ENCODE measurements at regions not wholly inside any gene's neighbourhood (a gene's known extent, or its start where the extent isn't known, plus 50 kb on each side); places are given as distances from the start of the nearest gene placed in this dataset.

GRCh38 chr4:163600727-163601126 lies 106.2 kb downstream of the TMA16 start:
- CTCF ChIA-PET (ENCODE audit: partially characterized antibody): no interaction called here
- Histone ChIP-seq H3K4ac (replicated peaks; ENCODE audit: insufficient read length, low read depth, low read length) (no peak overlapping the region), H3K56ac (replicated peaks; ENCODE audit: insufficient read length, low read depth, low read length) (no peak overlapping the region), H3K4me3 (ENCODE audit: extremely low read depth in 1 of 4, insufficient read depth in 2 of 4, low read depth in 3 of 4, low read length in 4 of 4) (no peak overlapping the region), H2BK15ac (ENCODE audit: low read length) (no peak overlapping the region), H3K36me3 (ENCODE audit: control insufficient read depth in 2 of 4, insufficient read depth in 4 of 4, low read length in 3 of 4) (no peaks in the 10 kb centered on the region), H3K9me3 (ENCODE audit: insufficient read depth in 2 of 2, low read depth in 1 of 2, low read length in 1 of 2) (no peaks in the 10 kb centered on the region), H4K20me1 (replicated peaks in 1 of 2; ENCODE audit: control insufficient read depth in 1 of 2, insufficient read depth in 2 of 2, low read length in 2 of 2) (no peaks in the 10 kb centered on the region), H3K79me2 (ENCODE audit: control insufficient read depth in 1 of 2, insufficient read depth in 2 of 2, low read length in 2 of 2) (no peaks in the 10 kb centered on the region), H3K14ac (ENCODE audit: insufficient read length) (no peak overlapping the region), H3K27ac (ENCODE audit: low read depth, low read length) (no peak overlapping the region), H3K79me1 (ENCODE audit: low read depth, low read length) (no peaks in the 10 kb centered on the region), H2BK120ac (replicated peaks; ENCODE audit: low read depth, low read length) (no peak overlapping the region), H3K9ac (replicated peaks in 1 of 4; ENCODE audit: extremely low read depth in 1 of 4, low read depth in 3 of 4, low read length in 3 of 4) (no peak overlapping the region), H2BK12ac (ENCODE audit: low read depth, low read length) (no peak overlapping the region), H2BK5ac (ENCODE audit: low read depth, low read length) (no peak overlapping the region), H4K5ac (ENCODE audit: insufficient read length, low read depth, low read length) (no peak overlapping the region), H2AFZ (ENCODE audit: low read length) (no peak overlapping the region), H3K23me2 (ENCODE audit: low read depth, low read length) (no peaks in the 10 kb centered on the region), H3K4me1 (replicated peaks in 1 of 4; ENCODE audit: control insufficient read depth in 3 of 4, insufficient read depth in 4 of 4, low read length in 3 of 4) (peaks cover 0 to 7% (median 0%) of the 10 kb centered on the region in 4 experiments; a peak in 1 of 7 replicates), H3K18ac (ENCODE audit: extremely low read depth, low read length) (no peak overlapping the region), H3K27me3 (replicated peaks in 1 of 4; ENCODE audit: control insufficient read depth in 3 of 4, extremely low read depth in 1 of 4, insufficient read depth in 3 of 4, low read length in 3 of 4) (no peaks in the 10 kb centered on the region; a peak in 1 of 7 replicates), H2BK20ac (ENCODE audit: low read length) (no peak overlapping the region), H2AK5ac (ENCODE audit: low read depth, low read length) (no peak overlapping the region), H4K91ac (replicated peaks; ENCODE audit: insufficient read length, low read length) (no peak overlapping the region), H4K8ac (ENCODE audit: extremely low read depth, insufficient read depth, low read length) (no peak overlapping the region), H3K4me2 (ENCODE audit: insufficient read depth in 1 of 2, low read depth in 2 of 2, low read length in 2 of 2) (no peak overlapping the region), H3K23ac (ENCODE audit: insufficient read length) (no peak overlapping the region)
- FAIRE-seq: no peak
- no peak for DNase-seq (ENCODE audit: low read depth in 1 of 2, low spot score in 2 of 2)
- POLR2A ChIA-PET (ENCODE audit: partially characterized antibody): no interaction called here
- 89% methylated on average over 6 of the region's 6 CpGs; no CpG with 5 or more reads in 1 of the 2 experiments for WGBS, 2 experiments (ENCODE audit: extremely low coverage in 1 of 2, insufficient coverage in 1 of 2, insufficient read length in 1 of 2, insufficient replicate concordance in 2 of 2, low coverage in 1 of 2, low lambda C conversion rate in 2 of 2, missing lambda C conversion rate in 1 of 2)
- TF ChIP-seq PHF8 (conservative IDR thresholded peaks at IDR 0.05; ENCODE audit: low read depth, low read length) (no peak), TAF1 (IDR thresholded peaks at IDR 0.05; ENCODE audit: low read depth, low read length) (no peak), SAP30 (IDR thresholded peaks at IDR 0.05; ENCODE audit: insufficient read depth, insufficient replicate concordance, low read length) (no peak), SIX5 (IDR thresholded peaks at IDR 0.05; ENCODE audit: low read depth, low read length) (no peak), ATF3 (IDR thresholded peaks at IDR 0.05; ENCODE audit: insufficient read depth, low read depth, low read length) (no peak), TEAD4 (IDR thresholded peaks at IDR 0.05; ENCODE audit: low read depth, low read length) (no peak), POLR2A (IDR thresholded peaks at IDR 0.05; ENCODE audit: control extremely low read depth in 1 of 2, low read depth in 2 of 2, low read length in 2 of 2) (no peak), KDM1A (IDR thresholded peaks at IDR 0.05; ENCODE audit: borderline replicate concordance, low read length) (no peak), EZH2 (IDR thresholded peaks at IDR 0.05; ENCODE audit: low read depth, low read length, severe bottlenecking) (no peak), HDAC6 (IDR thresholded peaks at IDR 0.05; ENCODE audit: low read depth, low read length) (no peak), TAF7 (optimal IDR thresholded peaks at IDR 0.05; ENCODE audit: borderline replicate concordance, low read depth, low read length) (no peak), SIN3A (conservative IDR thresholded peaks at IDR 0.05 in 1 of 2, IDR thresholded peaks at IDR 0.05 in 1 of 2; ENCODE audit: low read depth in 1 of 2, low read length in 2 of 2) (no peak), MAFK (IDR thresholded peaks at IDR 0.05; ENCODE audit: low read depth, low read length) (no peak)

Measured in H1 (cell line).